Fibroblast of skin of left quadriceps (primary cell): ENCODE measurements at regions not wholly inside any gene's neighbourhood (a gene's known extent, or its start where the extent isn't known, plus 50 kb on each side); places are given as distances from the start of the nearest gene placed in this dataset.
"Not testable (repeated sequence)": the region's sequence is repeated elsewhere in the genome, so short reads cannot be mapped to it uniquely, and the experiment has no call there.

Experiments
- DNase-seq, 2 experiments: peaks; one replicate each; pipeline ENCODE4 v3.0.0-alpha.2; 2013; ENCODE audit warnings: low read depth in 2 of 2

GRCh38 chr12:46711756-46712155, 114.0 kb downstream of the SLC38A4 start:
- DNase-seq: peak; percentile 64 to 74

GRCh38 chr12:46710125-46710743, 115.6 kb downstream of the SLC38A4 start:
- DNase-seq: no peak

GRCh38 chr12:46702581-46703344, 123.0 kb downstream of the SLC38A4 start:
- peak in 1 of 2 experiments; percentile 27 for DNase-seq

GRCh38 chr12:46701356-46701755, 124.4 kb downstream of the SLC38A4 start:
- no peak for DNase-seq

- DNase-seq: no peak
Observed at GRCh38 chr12:46699986-46700385, 125.8 kb downstream of the SLC38A4 start.

GRCh38 chr12:46698003-46698402, 127.8 kb downstream of the SLC38A4 start:
- DNase-seq: no peak

GRCh38 chr12:46693518-46693917, 132.3 kb downstream of the SLC38A4 start:
- DNase-seq: no peak

GRCh38 chr12:46693034-46693433, 132.8 kb downstream of the SLC38A4 start:
- DNase-seq: no peak

- no peak for DNase-seq
Observed at GRCh38 chr12:46692606-46693005, 133.2 kb downstream of the SLC38A4 start.

GRCh38 chr12:46686267-46686942, 139.4 kb downstream of the SLC38A4 start:
- DNase-seq: peak; percentile 16 to 20

GRCh38 chr12:46684243-46684642, 141.6 kb downstream of the SLC38A4 start:
- not testable (repeated sequence) for DNase-seq

- DNase-seq: no peak
Observed at GRCh38 chr12:46682148-46682547, 143.6 kb downstream of the SLC38A4 start.

GRCh38 chr12:46680506-46680905, 145.3 kb downstream of the SLC38A4 start:
- no peak for DNase-seq

- no peak for DNase-seq
Observed at GRCh38 chr12:46679754-46680153, 146.0 kb downstream of the SLC38A4 start.

GRCh38 chr12:46678426-46678825, 147.4 kb downstream of the SLC38A4 start:
- DNase-seq: no peak

GRCh38 chr12:46677749-46678148, 148.0 kb downstream of the SLC38A4 start:
- no peak for DNase-seq

GRCh38 chr12:46676797-46677520, 148.8 kb downstream of the SLC38A4 start:
- DNase-seq: no peak

GRCh38 chr12:46676396-46676795, 149.4 kb downstream of the SLC38A4 start:
- no peak for DNase-seq

- peak; percentile 40 to 42 for DNase-seq
Observed at GRCh38 chr12:46675736-46676135, 150.1 kb downstream of the SLC38A4 start.

GRCh38 chr12:46674800-46675199, 151.0 kb downstream of the SLC38A4 start:
- DNase-seq: no peak

- DNase-seq: no peak
Observed at GRCh38 chr12:46674129-46674528, 151.7 kb downstream of the SLC38A4 start.

- no peak for DNase-seq
Observed at GRCh38 chr12:46671102-46671501, 154.7 kb downstream of the SLC38A4 start.
